ENCODE measurements at regions not wholly inside any gene's neighbourhood (a gene's known extent, or its start where the extent isn't known, plus 50 kb on each side); places are given as distances from the start of the nearest gene placed in this dataset.

- no peak overlapping the region for H3K27ac ChIP-seq (ENCODE audit: low read depth, low read length, poor library complexity, severe bottlenecking)
- no peak for TF ChIP-seq CTCF (conservative IDR thresholded peaks at IDR 0.05; ENCODE audit: low read length)
- TF ChIP-seq EZH2phosphoT487 (IDR thresholded peaks at IDR 0.05; ENCODE audit: borderline replicate concordance, low read depth, low read length): no peak
- ChIA-PET POLR2A (interaction anchor here (0.5 kb wide), 1 partner anchor 308 kb away, joined by 3 read pairs; no protein-coding TSS in a partner anchor), CTCF (ENCODE audit: unreplicated experiment) (no interaction called here)
- H3K9me2 ChIP-seq (ENCODE audit: insufficient read depth, low read length): no peaks in the 10 kb centered on the region
- no peaks in the 10 kb centered on the region for H4K20me1 ChIP-seq (ENCODE audit: insufficient read depth, low read length)
- no peak overlapping the region for H3K4me3 ChIP-seq (ENCODE audit: low read depth, low read length, poor library complexity, severe bottlenecking)
- no peak overlapping the region for H3K4me2 ChIP-seq (ENCODE audit: low read length)
- intact Hi-C loops (cut with micrococcal nuclease; ENCODE audit: unreplicated experiment): no loop called here
- no peak overlapping the region for H2AFZ ChIP-seq (ENCODE audit: low read length)
- H3K9me3 ChIP-seq (ENCODE audit: low read length): no peaks in the 10 kb centered on the region
- H3K4me1 ChIP-seq (ENCODE audit: insufficient read depth, low read length, poor library complexity, severe bottlenecking): no peaks in the 10 kb centered on the region
- no peaks in the 10 kb centered on the region for H3K79me2 ChIP-seq (ENCODE audit: insufficient read depth, low read depth, low read length)
- DNase-seq (ENCODE audit: low spot score): no peak
- H3K36me3 ChIP-seq (ENCODE audit: insufficient read depth, low read length): no peaks in the 10 kb centered on the region
- no TSS peak for BruUV-seq (replicated peaks)
These were observed 147.7 kb downstream of the ZNF664 start for GRCh38 chr12:124120739-124121138.

- Histone ChIP-seq H2AFZ (ENCODE audit: low read length) (no peak overlapping the region), H3K79me2 (ENCODE audit: insufficient read depth, low read depth, low read length) (no peaks in the 10 kb centered on the region), H4K20me1 (ENCODE audit: insufficient read depth, low read length) (no peaks in the 10 kb centered on the region), H3K9me2 (ENCODE audit: insufficient read depth, low read length) (no peaks in the 10 kb centered on the region), H3K4me1 (ENCODE audit: insufficient read depth, low read length, poor library complexity, severe bottlenecking) (no peaks in the 10 kb centered on the region), H3K36me3 (ENCODE audit: insufficient read depth, low read length) (no peaks in the 10 kb centered on the region), H3K4me3 (ENCODE audit: low read depth, low read length, poor library complexity, severe bottlenecking) (no peak overlapping the region), H3K4me2 (ENCODE audit: low read length) (no peak overlapping the region), H3K27ac (ENCODE audit: low read depth, low read length, poor library complexity, severe bottlenecking) (no peak overlapping the region), H3K9me3 (ENCODE audit: low read length) (no peaks in the 10 kb centered on the region)
- ChIA-PET POLR2A (interaction anchor here (0.6 kb wide), 1 partner anchor 129 kb away, joined by 3 read pairs; no protein-coding TSS in a partner anchor), CTCF (ENCODE audit: unreplicated experiment) (no interaction called here)
- intact Hi-C loops (cut with micrococcal nuclease; ENCODE audit: unreplicated experiment): no loop called here
- BruUV-seq (replicated peaks): no TSS peak
- TF ChIP-seq EZH2phosphoT487 (IDR thresholded peaks at IDR 0.05; ENCODE audit: borderline replicate concordance, low read depth, low read length) (no peak), CTCF (conservative IDR thresholded peaks at IDR 0.05; ENCODE audit: low read length) (no peak)
- DNase-seq (ENCODE audit: low spot score): no peak
These were observed 149.7 kb downstream of the ZNF664 start for GRCh38 chr12:124122722-124123121.

- intact Hi-C loops (cut with micrococcal nuclease; ENCODE audit: unreplicated experiment): no loop called here
- no peak for TF ChIP-seq EZH2phosphoT487 (IDR thresholded peaks at IDR 0.05; ENCODE audit: borderline replicate concordance, low read depth, low read length)
- TF ChIP-seq CTCF (conservative IDR thresholded peaks at IDR 0.05; ENCODE audit: low read length): no peak
- H4K20me1 ChIP-seq (ENCODE audit: insufficient read depth, low read length): no peaks in the 10 kb centered on the region
- H3K4me3 ChIP-seq (ENCODE audit: low read depth, low read length, poor library complexity, severe bottlenecking): no peak overlapping the region
- BruUV-seq (replicated peaks): no TSS peak
- no peaks in the 10 kb centered on the region for H3K79me2 ChIP-seq (ENCODE audit: insufficient read depth, low read depth, low read length)
- H3K9me3 ChIP-seq (ENCODE audit: low read length): no peaks in the 10 kb centered on the region
- no peak overlapping the region for H2AFZ ChIP-seq (ENCODE audit: low read length)
- no peaks in the 10 kb centered on the region for H3K4me1 ChIP-seq (ENCODE audit: insufficient read depth, low read length, poor library complexity, severe bottlenecking)
- no peak overlapping the region for H3K27ac ChIP-seq (ENCODE audit: low read depth, low read length, poor library complexity, severe bottlenecking)
- H3K36me3 ChIP-seq (ENCODE audit: insufficient read depth, low read length): no peaks in the 10 kb centered on the region
- no peak for DNase-seq (ENCODE audit: low spot score)
- H3K4me2 ChIP-seq (ENCODE audit: low read length): no peak overlapping the region
- CTCF ChIA-PET (ENCODE audit: unreplicated experiment): no interaction called here
- POLR2A ChIA-PET: no interaction called here
- no peaks in the 10 kb centered on the region for H3K9me2 ChIP-seq (ENCODE audit: insufficient read depth, low read length)
These were observed 150.4 kb downstream of the ZNF664 start for GRCh38 chr12:124123296-124124000.
